HG03439 (cell line): ENCODE measurements at regions not wholly inside any gene's neighbourhood (a gene's known extent, or its start where the extent isn't known, plus 50 kb on each side); places are given as distances from the start of the nearest gene placed in this dataset.
"Not testable (repeated sequence)": the region's sequence is repeated elsewhere in the genome, so short reads cannot be mapped to it uniquely, and the experiment has no call there.

ENCODE experiments used
- ATAC-seq: cut with Tn5 transposase; IDR thresholded peaks from one replicate; pipeline ENCODE4 v1.9.1; 2021; ENCODE audit warnings: mild to moderate bottlenecking, moderate library complexity; ENCODE audit not compliant: unreplicated experiment

- ATAC-seq: no peak
Observed at GRCh38 chr2:203626952-203627681, 79.3 kb upstream of the CD28 start.

- ATAC-seq: no peak
Observed at GRCh38 chr2:203629699-203630098, 76.7 kb upstream of the CD28 start.

- no peak for ATAC-seq
Observed at GRCh38 chr2:203631068-203631757, 75.2 kb upstream of the CD28 start.

- ATAC-seq: no peak
Observed at GRCh38 chr2:203636588-203637470, 69.6 kb upstream of the CD28 start.

- ATAC-seq: no peak
Observed at GRCh38 chr2:203637471-203638167, 68.8 kb upstream of the CD28 start.

- ATAC-seq: not testable (repeated sequence)
Observed at GRCh38 chr2:203641865-203642264, 64.6 kb upstream of the CD28 start.

GRCh38 chr2:203642841-203643240 lies 63.6 kb upstream of the CD28 start:
- ATAC-seq: not testable (repeated sequence)

GRCh38 chr2:203645831-203646230 lies 60.6 kb upstream of the CD28 start:
- no peak for ATAC-seq

- ATAC-seq: no peak
Observed at GRCh38 chr2:203646266-203646864, 60.1 kb upstream of the CD28 start.

GRCh38 chr2:203646961-203647360 lies 59.5 kb upstream of the CD28 start:
- no peak for ATAC-seq

- ATAC-seq: no peak
Observed at GRCh38 chr2:203647579-203647978, 58.9 kb upstream of the CD28 start.

- no peak for ATAC-seq
Observed at GRCh38 chr2:203648273-203648672, 58.2 kb upstream of the CD28 start.

- ATAC-seq: no peak
Observed at GRCh38 chr2:203649176-203649814, 57.1 kb upstream of the CD28 start.

GRCh38 chr2:203650860-203651613 lies 55.4 kb upstream of the CD28 start:
- peak; percentile 67 for ATAC-seq

GRCh38 chr2:203651621-203652020 lies 54.8 kb upstream of the CD28 start:
- ATAC-seq: no peak

- ATAC-seq: no peak
Observed at GRCh38 chr2:203654826-203655225, 51.6 kb upstream of the CD28 start.

GRCh38 chr2:203656522-203657287 lies 49.7 kb upstream of the CD28 start:
- ATAC-seq: no peak
